ENCODE measurements at regions not wholly inside any gene's neighbourhood (a gene's known extent, or its start where the extent isn't known, plus 50 kb on each side); places are given as distances from the start of the nearest gene placed in this dataset.
"Not testable (repeated sequence)": the region's sequence is repeated elsewhere in the genome, so short reads cannot be mapped to it uniquely, and the experiment has no call there.

DNA sequence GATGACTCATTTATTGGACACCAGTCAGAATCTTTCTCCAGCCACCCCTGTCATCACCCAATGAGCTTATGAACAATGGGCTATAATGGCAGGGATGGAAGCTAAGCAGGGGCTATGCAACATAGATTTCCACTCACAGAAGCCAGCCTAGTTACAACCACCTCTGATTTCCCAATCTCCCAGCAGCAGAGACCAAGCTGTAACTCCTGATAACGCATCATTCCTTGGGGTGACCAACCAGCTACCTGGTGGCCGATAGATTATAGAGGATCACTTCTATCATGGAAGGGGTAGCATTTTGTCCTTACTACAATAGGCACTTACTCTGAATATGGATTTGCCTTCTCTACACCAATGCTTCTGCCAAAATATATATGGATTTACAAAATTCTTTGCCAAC is 302.3 kb upstream of the ATXN7L3B start:
- H3K9me3 Mint-ChIP-seq (ENCODE audit: unreplicated experiment), result peaks cover 32% of the 10 kb centered on the region
- no peaks in the 10 kb centered on the region for H3K27me3 Mint-ChIP-seq (ENCODE audit: unreplicated experiment)
- H3K4me1 Mint-ChIP-seq (ENCODE audit: unreplicated experiment), result no peaks in the 10 kb centered on the region
- TF ChIP-seq, protein P1, sequence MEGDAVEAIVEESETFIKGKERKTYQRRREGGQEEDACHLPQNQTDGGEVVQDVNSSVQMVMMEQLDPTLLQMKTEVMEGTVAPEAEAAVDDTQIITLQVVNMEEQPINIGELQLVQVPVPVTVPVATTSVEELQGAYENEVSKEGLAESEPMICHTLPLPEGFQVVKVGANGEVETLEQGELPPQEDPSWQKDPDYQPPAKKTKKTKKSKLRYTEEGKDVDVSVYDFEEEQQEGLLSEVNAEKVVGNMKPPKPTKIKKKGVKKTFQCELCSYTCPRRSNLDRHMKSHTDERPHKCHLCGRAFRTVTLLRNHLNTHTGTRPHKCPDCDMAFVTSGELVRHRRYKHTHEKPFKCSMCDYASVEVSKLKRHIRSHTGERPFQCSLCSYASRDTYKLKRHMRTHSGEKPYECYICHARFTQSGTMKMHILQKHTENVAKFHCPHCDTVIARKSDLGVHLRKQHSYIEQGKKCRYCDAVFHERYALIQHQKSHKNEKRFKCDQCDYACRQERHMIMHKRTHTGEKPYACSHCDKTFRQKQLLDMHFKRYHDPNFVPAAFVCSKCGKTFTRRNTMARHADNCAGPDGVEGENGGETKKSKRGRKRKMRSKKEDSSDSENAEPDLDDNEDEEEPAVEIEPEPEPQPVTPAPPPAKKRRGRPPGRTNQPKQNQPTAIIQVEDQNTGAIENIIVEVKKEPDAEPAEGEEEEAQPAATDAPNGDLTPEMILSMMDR (IDR thresholded peaks at IDR 0.05), result no peak
- H3K4me3 Mint-ChIP-seq (ENCODE audit: unreplicated experiment), result no peak overlapping the region
- H3K27ac Mint-ChIP-seq (ENCODE audit: unreplicated experiment), result no peak overlapping the region
- H3K36me3 Mint-ChIP-seq (ENCODE audit: unreplicated experiment), result no peaks in the 10 kb centered on the region
- no peak for DNase-seq (ENCODE audit: extremely low spot score, unreplicated experiment)

DNA sequence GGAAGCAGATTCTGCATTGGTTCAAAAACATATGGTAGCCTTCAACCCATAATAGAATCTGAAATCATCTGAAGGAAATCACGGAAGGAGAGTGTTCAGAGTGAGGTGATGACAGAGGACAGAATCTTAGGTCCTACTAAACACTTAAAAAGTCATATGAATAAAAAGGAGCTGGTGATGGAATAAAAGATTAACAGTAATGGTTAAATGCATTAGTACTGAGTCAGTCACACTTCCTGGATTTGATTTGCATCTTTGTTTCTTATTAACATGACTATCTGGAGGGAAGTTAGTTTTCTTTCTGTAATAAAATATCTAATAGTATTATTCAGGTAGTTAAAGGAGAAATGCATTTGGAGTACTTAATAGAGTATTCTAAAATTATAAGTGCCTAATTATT is 296.3 kb upstream of the ATXN7L3B start:
- Mint-ChIP-seq H3K27ac (ENCODE audit: unreplicated experiment) (no peak overlapping the region), H3K27me3 (ENCODE audit: unreplicated experiment) (no peaks in the 10 kb centered on the region), H3K36me3 (ENCODE audit: unreplicated experiment) (no peaks in the 10 kb centered on the region), H3K4me1 (ENCODE audit: unreplicated experiment) (no peaks in the 10 kb centered on the region), H3K4me3 (ENCODE audit: unreplicated experiment) (no peak overlapping the region), H3K9me3 (ENCODE audit: unreplicated experiment) (peaks cover 29% of the 10 kb centered on the region)
- TF ChIP-seq, protein P1 (IDR thresholded peaks at IDR 0.05), result no peak
- DNase-seq (ENCODE audit: extremely low spot score, unreplicated experiment), result no peak

GRCh38 chr12:74242088-74242487 is 295.5 kb upstream of the ATXN7L3B start:
- Mint-ChIP-seq H3K36me3 (ENCODE audit: unreplicated experiment) (no peaks in the 10 kb centered on the region), H3K9me3 (ENCODE audit: unreplicated experiment) (peaks cover 29% of the 10 kb centered on the region), H3K4me3 (ENCODE audit: unreplicated experiment) (no peak overlapping the region), H3K4me1 (ENCODE audit: unreplicated experiment) (no peaks in the 10 kb centered on the region), H3K27ac (ENCODE audit: unreplicated experiment) (no peak overlapping the region), H3K27me3 (ENCODE audit: unreplicated experiment) (no peaks in the 10 kb centered on the region)
- no peak for DNase-seq (ENCODE audit: extremely low spot score, unreplicated experiment)
- TF ChIP-seq, protein P1 (IDR thresholded peaks at IDR 0.05), result no peak

DNA sequence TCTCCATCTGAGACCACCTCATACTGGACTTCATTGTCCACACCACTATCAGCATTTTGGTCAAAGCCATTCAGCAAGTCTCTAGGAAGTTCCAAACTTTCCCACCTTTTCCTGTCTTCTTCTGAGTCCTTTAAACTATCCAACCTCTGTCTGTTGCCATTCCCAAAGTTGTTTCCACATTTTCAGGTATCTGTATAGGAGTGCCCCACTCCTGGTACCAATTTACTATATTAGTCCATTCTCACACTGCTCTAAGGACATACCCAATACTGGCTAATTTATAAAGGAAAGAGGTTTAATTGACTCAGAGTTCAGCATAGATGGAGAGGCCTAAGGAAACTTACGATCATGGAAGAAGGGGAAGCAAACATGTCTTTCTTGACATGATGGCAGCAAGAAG is 292.2 kb upstream of the ATXN7L3B start:
- Mint-ChIP-seq H3K4me3 (ENCODE audit: unreplicated experiment) (no peak overlapping the region), H3K27me3 (ENCODE audit: unreplicated experiment) (no peaks in the 10 kb centered on the region), H3K27ac (ENCODE audit: unreplicated experiment) (no peak overlapping the region), H3K9me3 (ENCODE audit: unreplicated experiment) (peaks cover 10% of the 10 kb centered on the region), H3K4me1 (ENCODE audit: unreplicated experiment) (no peaks in the 10 kb centered on the region), H3K36me3 (ENCODE audit: unreplicated experiment) (no peaks in the 10 kb centered on the region)
- TF ChIP-seq, protein P1 (IDR thresholded peaks at IDR 0.05), result no peak
- DNase-seq (ENCODE audit: extremely low spot score, unreplicated experiment), result no peak

GRCh38 chr12:74250891-74251290 is 286.7 kb upstream of the ATXN7L3B start:
- TF ChIP-seq, protein P1 (IDR thresholded peaks at IDR 0.05), result no peak
- Mint-ChIP-seq H3K27ac (ENCODE audit: unreplicated experiment) (no peak overlapping the region), H3K4me1 (ENCODE audit: unreplicated experiment) (no peaks in the 10 kb centered on the region), H3K4me3 (ENCODE audit: unreplicated experiment) (no peak overlapping the region), H3K9me3 (ENCODE audit: unreplicated experiment) (peaks cover 4% of the 10 kb centered on the region), H3K36me3 (ENCODE audit: unreplicated experiment) (no peaks in the 10 kb centered on the region), H3K27me3 (ENCODE audit: unreplicated experiment) (no peaks in the 10 kb centered on the region)
- DNase-seq (ENCODE audit: extremely low spot score, unreplicated experiment), result no peak

- H3K27me3 Mint-ChIP-seq (ENCODE audit: unreplicated experiment); H3K9me3 Mint-ChIP-seq (ENCODE audit: unreplicated experiment); H3K27ac Mint-ChIP-seq (ENCODE audit: unreplicated experiment); H3K4me1 Mint-ChIP-seq (ENCODE audit: unreplicated experiment); H3K4me3 Mint-ChIP-seq (ENCODE audit: unreplicated experiment); H3K36me3 Mint-ChIP-seq (ENCODE audit: unreplicated experiment); DNase-seq (ENCODE audit: extremely low spot score, unreplicated experiment): not testable (repeated sequence)
Observed at GRCh38 chr12:74253826-74254225, 283.8 kb upstream of the ATXN7L3B start.
